Naive thymus-derived CD4-positive, alpha-beta T cell (primary cell): ENCODE measurements at regions not wholly inside any gene's neighbourhood (a gene's known extent, or its start where the extent isn't known, plus 50 kb on each side); places are given as distances from the start of the nearest gene placed in this dataset.
A peak's percentile ranks its signal among the peaks of the same experiment; 100 is the strongest.

Experiments used
- ATAC-seq: fragments of 150-1000 bp; cut with Tn5 transposase; 2 replicates; pipeline ENCODE4 v1.10.0; 2021; ENCODE audit warnings: mild to moderate bottlenecking, moderate library complexity
- CTCF ChIA-PET: fragments of 350-600 bp; sonication (Branson Sonifier 250); formaldehyde crosslinking; loops from one replicate; lab custom pipeline; 2021; ENCODE audit warnings: antibody characterized with exemption; lab: Charles Lee
- POLR2A ChIA-PET: fragments of 350-600 bp; sonication (Branson Sonifier 250); formaldehyde crosslinking; loops from one replicate; lab custom pipeline; 2021; ENCODE audit warnings: antibody characterized with exemption, inconsistent platforms; lab: Charles Lee
- DNase-seq, 9 donors: peaks; one replicate each; pipeline versions ENCODE4 v3.0.0 to v3.0.0-alpha.2; 2020 to 2022; ENCODE audit warnings: mixed read lengths in 1 of 9
- H3K27ac ChIP-seq: one replicate; pipeline ENCODE4 v1.7.0; 2013; ENCODE audit warnings: mild to moderate bottlenecking, low read depth, low read length, moderate library complexity
- H3K27me3 ChIP-seq, 2 donors: one replicate each; pipeline ENCODE4 v1.7.0; 2013; ENCODE audit warnings: low read length in 2 of 2, mild to moderate bottlenecking in 2 of 2, moderate library complexity in 2 of 2; ENCODE audit not compliant: control insufficient read depth in 2 of 2, insufficient read depth in 2 of 2
- H3K36me3 ChIP-seq, 3 experiments: 1 replicate in 2 of 3; 2 replicates in 1 of 3; pipeline ENCODE4 v1.7.0; 2013; ENCODE audit warnings: low read length in 3 of 3, mild to moderate bottlenecking in 3 of 3, moderate library complexity in 1 of 3; ENCODE audit not compliant: insufficient read depth in 3 of 3, control insufficient read depth in 2 of 3
- H3K4me1 ChIP-seq, 2 donors: one replicate each; pipeline ENCODE4 v1.7.0; 2013; ENCODE audit warnings: low read length in 2 of 2, mild to moderate bottlenecking in 2 of 2, moderate library complexity in 1 of 2; ENCODE audit not compliant: control insufficient read depth in 2 of 2, insufficient read depth in 2 of 2
- H3K4me3 ChIP-seq: 2 replicates; pipeline ENCODE4 v1.7.0; 2013; ENCODE audit warnings: mild to moderate bottlenecking, low read length
- H3K9me3 ChIP-seq, 3 experiments: 1 replicate in 2 of 3; 2 replicates in 1 of 3; pipeline ENCODE4 v1.7.0; 2013; ENCODE audit warnings: low read length in 3 of 3; ENCODE audit not compliant: control insufficient read depth in 2 of 3
- H3K27ac Mint-ChIP-seq, 9 donors: one replicate each; pipeline ENCODE4 v1.8.0; 2020 to 2022; ENCODE audit warnings: mixed read lengths in 9 of 9, mild to moderate bottlenecking in 8 of 9, moderate library complexity in 5 of 9, inconsistent platforms in 2 of 9
- H3K27me3 Mint-ChIP-seq, 5 donors: one replicate each; pipeline ENCODE4 v1.8.0; 2021 to 2022; ENCODE audit warnings: mixed read lengths in 5 of 5, mild to moderate bottlenecking in 1 of 5
- H3K36me3 Mint-ChIP-seq, 5 donors: one replicate each; pipeline ENCODE4 v1.8.0; 2020 to 2022; ENCODE audit warnings: mixed read lengths in 5 of 5, mild to moderate bottlenecking in 3 of 5, inconsistent platforms in 1 of 5
- H3K4me1 Mint-ChIP-seq, 7 donors: one replicate each; pipeline ENCODE4 v1.8.0; 2020 to 2022; ENCODE audit warnings: mixed read lengths in 7 of 7, mild to moderate bottlenecking in 3 of 7, inconsistent platforms in 1 of 7
- H3K4me3 Mint-ChIP-seq, 10 donors: one replicate each; pipeline ENCODE4 v1.8.0; 2020 to 2022; ENCODE audit warnings: mild to moderate bottlenecking in 10 of 10, mixed read lengths in 10 of 10, moderate library complexity in 6 of 10, inconsistent platforms in 2 of 10
- H3K9me3 Mint-ChIP-seq, 11 donors: one replicate each; pipeline ENCODE4 v1.8.0; 2020 to 2022; ENCODE audit warnings: mixed read lengths in 11 of 11, mild to moderate bottlenecking in 4 of 11, inconsistent platforms in 1 of 11, moderate library complexity in 1 of 11
- intact Hi-C, 2 donors: fragments of 100-400 bp; cut with micrococcal nuclease; formaldehyde crosslinking; loops; one replicate each; pipeline ENCODE4 v1.15.1; 2023

DNA sequence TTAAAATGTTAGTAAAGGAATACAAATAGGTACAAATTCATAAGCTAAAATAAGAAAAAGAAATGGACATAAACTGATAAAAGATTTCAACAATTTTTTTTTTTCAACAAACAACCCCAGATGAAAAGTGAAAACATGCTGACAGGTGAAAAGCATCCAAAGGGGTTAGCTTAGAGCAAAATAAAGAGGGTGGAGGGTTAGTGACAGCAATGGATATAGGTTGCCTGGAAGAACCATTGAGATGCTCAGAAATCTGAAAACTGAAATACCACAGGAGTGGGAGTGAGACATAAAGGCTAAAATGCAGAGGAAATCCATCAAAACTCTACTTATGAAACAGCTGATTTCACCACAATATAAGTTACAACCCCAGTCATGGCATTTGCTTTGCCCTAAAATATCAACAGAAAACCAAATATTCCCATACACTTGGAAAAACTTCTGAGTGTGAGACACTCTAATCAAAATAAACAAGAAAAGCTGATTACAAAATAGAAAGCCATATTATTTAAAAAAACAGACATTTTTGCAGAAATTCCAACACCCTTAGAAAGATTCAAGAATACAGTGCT is 136.3 kb upstream of the PLEKHG7 start:
- intact Hi-C loops = no loop called here
- peaks cover 11 to 13% of the 10 kb centered on the region in 2 donors for H3K4me1 ChIP-seq
- H3K4me1 Mint-ChIP-seq = peaks cover 8 to 36% (median 14%) of the 10 kb centered on the region in 7 donors
- ChIA-PET CTCF (interaction anchor here (0.6 to 1.4 kb wide), 6 partner anchors 16 to 1195 kb away, joined by 3 to 5 read pairs (median 3); no protein-coding TSS in a partner anchor), POLR2A (interaction anchor here (0.8 to 11.3 kb wide), 3 partner anchors 10 to 422 kb away, joined by 3 to 202 read pairs (median 3); partner anchors contain the start of gene BTG1)
- H3K4me3 Mint-ChIP-seq = no peak overlapping the region
- no peak for DNase-seq
- H3K4me3 ChIP-seq = no peak overlapping the region
- H3K36me3 Mint-ChIP-seq = peaks cover 0 to 29% (median 13%) of the 10 kb centered on the region in 5 donors
- no peak overlapping the region for H3K27ac ChIP-seq
- ATAC-seq = no peak
- H3K27me3 ChIP-seq = no peaks in the 10 kb centered on the region
- H3K36me3 ChIP-seq = no peaks in the 10 kb centered on the region
- peaks cover 0 to 23% (median 4%) of the 10 kb centered on the region in 11 donors for H3K9me3 Mint-ChIP-seq
- H3K9me3 ChIP-seq = no peaks in the 10 kb centered on the region
- no peaks in the 10 kb centered on the region for H3K27me3 Mint-ChIP-seq
- H3K27ac Mint-ChIP-seq = peak overlapping the region in 5 of 9 donors; percentile 5 to 45 (median 38)

DNA sequence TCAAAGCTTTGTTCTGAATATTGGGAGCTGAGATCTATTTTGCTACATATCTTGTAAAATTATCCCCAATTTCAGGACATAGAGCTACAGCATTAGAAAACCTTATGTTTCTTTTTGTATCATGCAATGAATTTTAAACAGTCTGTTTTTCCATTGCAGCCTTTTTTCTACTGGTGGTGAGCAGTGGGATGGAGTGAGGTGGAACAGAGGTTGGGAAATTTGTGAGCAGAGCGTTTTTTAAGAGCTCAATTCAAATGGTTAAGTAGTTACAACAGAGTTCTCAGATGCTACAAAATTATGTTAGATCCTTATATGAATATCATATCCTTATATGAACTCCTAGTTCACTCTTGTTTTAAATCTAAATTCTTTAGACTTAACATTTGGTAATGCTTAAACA is 139.0 kb upstream of the PLEKHG7 start:
- H3K4me3 ChIP-seq = no peak overlapping the region
- ChIA-PET POLR2A (interaction anchor here (0.6 to 11.3 kb wide), 8 partner anchors 13 to 430 kb away, joined by 3 to 202 read pairs (median 4); partner anchors contain the start of gene BTG1), CTCF (interaction anchor here (1.0 to 2.1 kb wide), 4 partner anchors 86 to 1182 kb away, joined by 3 to 12 read pairs (median 5); partner anchors contain the start of gene BTG1)
- H3K27ac ChIP-seq = no peak overlapping the region
- no peaks in the 10 kb centered on the region for H3K27me3 ChIP-seq
- ATAC-seq (no peak), DNase-seq (no peak)
- intact Hi-C loops = no loop called here
- H3K27ac Mint-ChIP-seq = peak overlapping the region in 1 of 9 donors; percentile 39
- H3K4me1 ChIP-seq = peaks cover 0 to 4% of the 10 kb centered on the region in 2 donors
- no peak overlapping the region for H3K4me3 Mint-ChIP-seq
- H3K9me3 Mint-ChIP-seq = peaks cover 0 to 29% (median 4%) of the 10 kb centered on the region in 11 donors
- H3K36me3 ChIP-seq = no peaks in the 10 kb centered on the region
- no peaks in the 10 kb centered on the region for H3K27me3 Mint-ChIP-seq
- no peaks in the 10 kb centered on the region for H3K9me3 ChIP-seq
- H3K36me3 Mint-ChIP-seq = peaks cover 0 to 45% (median 13%) of the 10 kb centered on the region in 5 donors
- peaks cover 9 to 46% (median 20%) of the 10 kb centered on the region in 7 donors for H3K4me1 Mint-ChIP-seq

DNA sequence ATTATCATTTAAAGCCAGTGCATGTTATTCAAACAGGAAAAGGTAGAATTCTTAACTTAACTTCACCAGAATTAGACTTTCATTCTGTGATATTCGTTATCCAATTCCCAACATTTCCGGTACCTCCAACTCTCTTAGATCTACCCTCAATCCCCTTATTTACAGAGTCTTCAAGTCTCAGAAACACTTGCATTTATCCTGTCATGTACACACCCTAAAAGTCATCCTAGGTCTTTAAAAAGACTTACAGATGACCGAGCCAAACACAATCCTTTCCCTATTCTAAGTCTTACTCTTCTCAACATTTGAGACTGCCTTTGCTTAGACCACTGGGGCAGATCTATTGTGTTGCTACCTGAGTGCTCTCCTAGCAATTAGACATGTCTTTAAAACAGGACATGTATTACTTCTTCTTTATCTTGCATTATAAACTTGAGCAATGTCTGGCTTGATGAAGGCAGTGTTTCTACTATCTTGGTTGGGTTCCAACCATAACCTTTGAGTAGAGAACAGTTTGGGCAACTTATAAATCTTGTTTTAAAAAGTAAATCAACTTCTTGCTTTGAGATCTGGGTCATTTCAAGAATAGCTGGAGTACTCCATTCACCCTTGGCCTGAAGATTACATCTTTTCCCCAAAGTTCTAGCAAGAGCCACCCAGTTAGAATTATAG is 140.6 kb upstream of the PLEKHG7 start:
- Histone ChIP-seq H3K4me3 (no peak overlapping the region), H3K9me3 (no peaks in the 10 kb centered on the region), H3K4me1 (peaks cover 3 to 4% of the 10 kb centered on the region in 2 donors), H3K27me3 (no peaks in the 10 kb centered on the region), H3K36me3 (no peaks in the 10 kb centered on the region), H3K27ac (no peak overlapping the region)
- peaks cover 0 to 44% (median 13%) of the 10 kb centered on the region in 5 donors for H3K36me3 Mint-ChIP-seq
- no peak overlapping the region for H3K4me3 Mint-ChIP-seq
- DNase-seq (no peak), ATAC-seq (no peak)
- H3K27ac Mint-ChIP-seq = peak overlapping the region in 3 of 9 donors; percentile 4 to 65 (median 57)
- ChIA-PET CTCF (interaction anchor here (0.6 to 2.1 kb wide), 3 partner anchors 553 to 1180 kb away, joined by 3 to 12 read pairs (median 4); no protein-coding TSS in a partner anchor), POLR2A (interaction anchor here (0.6 to 11.3 kb wide), 4 partner anchors 163 to 418 kb away, joined by 3 to 202 read pairs (median 4); partner anchors contain the start of gene BTG1)
- no peaks in the 10 kb centered on the region for H3K27me3 Mint-ChIP-seq
- intact Hi-C loops = no loop called here
- H3K9me3 Mint-ChIP-seq = peaks cover 0 to 25% (median 4%) of the 10 kb centered on the region in 11 donors
- H3K4me1 Mint-ChIP-seq = peaks cover 9 to 53% (median 31%) of the 10 kb centered on the region in 7 donors

DNA sequence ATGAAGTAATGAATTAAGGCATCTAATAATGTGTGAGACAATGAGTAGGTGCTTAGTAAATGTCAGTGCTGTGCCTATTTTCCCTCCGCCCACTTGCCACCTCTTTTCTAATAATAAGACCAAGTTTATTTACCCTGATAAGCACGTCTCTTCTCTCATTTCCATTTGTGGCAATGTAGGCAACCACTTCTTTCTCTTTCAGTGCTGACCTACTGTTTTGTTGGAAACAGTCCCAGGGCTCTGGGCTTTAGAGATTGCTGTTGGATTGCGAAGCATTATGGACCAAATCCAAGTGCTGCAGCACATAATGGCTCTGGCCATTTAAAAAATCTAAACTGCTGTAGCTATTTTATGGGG is 141.3 kb upstream of the PLEKHG7 start:
- no peak overlapping the region for H3K4me3 ChIP-seq
- ATAC-seq (no peak), DNase-seq (no peak)
- CTCF ChIA-PET = no interaction called here
- no peaks in the 10 kb centered on the region for H3K36me3 ChIP-seq
- H3K27me3 ChIP-seq = no peaks in the 10 kb centered on the region
- H3K9me3 ChIP-seq = no peaks in the 10 kb centered on the region
- Mint-ChIP-seq H3K27ac (no peak overlapping the region), H3K9me3 (peaks cover 0 to 21% (median 4%) of the 10 kb centered on the region in 11 donors), H3K4me3 (no peak overlapping the region), H3K27me3 (no peaks in the 10 kb centered on the region), H3K4me1 (peaks cover 16 to 54% (median 37%) of the 10 kb centered on the region in 7 donors), H3K36me3 (peaks cover 0 to 49% (median 7%) of the 10 kb centered on the region in 5 donors)
- H3K27ac ChIP-seq = no peak overlapping the region
- POLR2A ChIA-PET = interaction anchor here (1.5 kb wide), 1 partner anchor 416 kb away, joined by 4 read pairs; the partner anchor contains the start of gene BTG1
- intact Hi-C loops = no loop called here
- H3K4me1 ChIP-seq = peaks cover 9 to 11% of the 10 kb centered on the region in 2 donors

DNA sequence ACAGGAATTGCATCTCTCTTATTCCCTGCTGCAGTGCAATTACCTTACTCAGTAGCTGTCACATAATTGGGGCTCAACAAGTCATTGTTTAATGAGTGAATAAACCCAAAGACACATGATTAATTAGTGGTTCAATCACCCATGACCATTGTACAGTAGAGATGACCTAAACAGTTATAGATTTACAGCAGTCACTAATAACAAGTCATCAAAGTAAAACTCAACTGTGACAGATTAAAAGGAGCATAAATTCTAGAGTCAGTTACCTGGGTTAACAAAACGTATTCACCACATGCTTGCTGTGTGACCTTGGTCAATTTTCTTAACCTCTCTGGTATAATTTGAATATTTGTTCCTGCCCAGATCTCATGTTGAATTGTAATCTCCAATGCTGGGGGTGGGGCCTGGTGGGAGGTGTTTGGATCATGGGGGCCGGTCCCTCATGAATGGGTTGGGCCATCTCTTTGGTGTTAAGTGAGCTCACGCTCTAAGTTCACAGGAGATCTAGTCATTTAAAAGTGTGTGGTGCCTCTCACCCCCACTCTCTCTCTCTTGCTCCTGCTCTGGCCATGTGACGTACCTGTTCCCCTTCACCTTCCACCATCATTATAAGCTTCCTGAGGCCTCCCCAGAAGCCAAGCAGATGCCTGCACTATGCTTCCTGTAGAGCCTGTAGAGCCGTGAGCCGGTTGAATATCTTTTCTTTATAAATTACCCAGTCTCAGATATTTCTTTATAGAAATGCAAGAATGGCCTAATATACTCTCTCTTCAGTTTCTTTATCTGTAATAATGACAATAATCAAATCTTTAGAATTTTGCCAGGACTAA is 141.9 kb upstream of the PLEKHG7 start:
- H3K9me3 Mint-ChIP-seq = peaks cover 0 to 21% (median 3%) of the 10 kb centered on the region in 11 donors
- ATAC-seq (no peak), DNase-seq (no peak)
- H3K36me3 Mint-ChIP-seq = peaks cover 0 to 49% (median 5%) of the 10 kb centered on the region in 5 donors
- H3K4me1 ChIP-seq = peaks cover 13% of the 10 kb centered on the region in 2 donors
- H3K4me1 Mint-ChIP-seq = peaks cover 19 to 58% (median 40%) of the 10 kb centered on the region in 7 donors
- H3K36me3 ChIP-seq = no peaks in the 10 kb centered on the region
- no peaks in the 10 kb centered on the region for H3K9me3 ChIP-seq
- H3K4me3 Mint-ChIP-seq = no peak overlapping the region
- H3K4me3 ChIP-seq = no peak overlapping the region
- no peaks in the 10 kb centered on the region for H3K27me3 Mint-ChIP-seq
- ChIA-PET CTCF (no interaction called here), POLR2A (interaction anchor here (1.5 kb wide), 2 partner anchors 10 to 415 kb away, joined by 3 to 4 read pairs; partner anchors contain the start of gene BTG1)
- peak overlapping the region in 1 of 9 donors; percentile 87 for H3K27ac Mint-ChIP-seq
- intact Hi-C loops = no loop called here
- H3K27ac ChIP-seq = no peak overlapping the region
- no peaks in the 10 kb centered on the region for H3K27me3 ChIP-seq

DNA sequence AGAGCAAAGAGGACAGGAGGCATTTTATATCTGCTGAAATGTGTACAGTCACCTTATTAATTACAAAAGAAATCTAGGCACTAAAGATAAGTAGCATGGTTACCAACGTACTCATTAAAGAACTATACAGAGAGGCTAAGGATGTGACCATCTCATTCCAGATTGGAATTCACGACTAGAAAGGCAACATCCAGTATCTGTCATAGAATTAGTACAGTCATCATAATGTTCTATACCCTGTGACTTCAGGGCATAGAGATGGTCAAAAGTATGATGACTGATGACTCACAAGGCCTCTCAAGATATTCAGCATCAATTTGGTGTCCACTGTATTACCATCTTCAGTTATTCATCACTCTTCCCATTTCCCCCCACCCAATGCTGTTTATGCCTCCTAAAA is 144.0 kb upstream of the PLEKHG7 start:
- H3K27me3 Mint-ChIP-seq = no peaks in the 10 kb centered on the region
- H3K9me3 Mint-ChIP-seq = peaks cover 0 to 13% (median 2%) of the 10 kb centered on the region in 11 donors
- Histone ChIP-seq H3K9me3 (no peaks in the 10 kb centered on the region), H3K4me3 (no peak overlapping the region), H3K4me1 (peaks cover 16 to 22% of the 10 kb centered on the region in 2 donors), H3K36me3 (no peaks in the 10 kb centered on the region), H3K27ac (no peak overlapping the region), H3K27me3 (no peaks in the 10 kb centered on the region)
- ChIA-PET CTCF (no interaction called here), POLR2A (interaction anchor here (4.2 kb wide), 1 partner anchor 413 kb away, joined by 28 read pairs; the partner anchor contains the start of gene BTG1)
- peak overlapping the region in 1 of 10 donors; percentile 61 for H3K4me3 Mint-ChIP-seq
- no peak for DNase-seq
- peak overlapping the region in 4 of 9 donors; percentile 7 to 79 (median 34) for H3K27ac Mint-ChIP-seq
- H3K36me3 Mint-ChIP-seq = peaks cover 0 to 39% (median 4%) of the 10 kb centered on the region in 5 donors
- intact Hi-C loops = loop anchor here in 1 of 2 donors (5.0 to 10.0 kb wide), 2 partner anchors 157 to 504 kb away; no protein-coding TSS in a partner anchor
- ATAC-seq = no peak
- H3K4me1 Mint-ChIP-seq = peaks cover 30 to 68% (median 57%) of the 10 kb centered on the region in 7 donors
